ENCODE measurements at regions not wholly inside any gene's neighbourhood (a gene's known extent, or its start where the extent isn't known, plus 50 kb on each side); places are given as distances from the start of the nearest gene placed in this dataset.

DNA sequence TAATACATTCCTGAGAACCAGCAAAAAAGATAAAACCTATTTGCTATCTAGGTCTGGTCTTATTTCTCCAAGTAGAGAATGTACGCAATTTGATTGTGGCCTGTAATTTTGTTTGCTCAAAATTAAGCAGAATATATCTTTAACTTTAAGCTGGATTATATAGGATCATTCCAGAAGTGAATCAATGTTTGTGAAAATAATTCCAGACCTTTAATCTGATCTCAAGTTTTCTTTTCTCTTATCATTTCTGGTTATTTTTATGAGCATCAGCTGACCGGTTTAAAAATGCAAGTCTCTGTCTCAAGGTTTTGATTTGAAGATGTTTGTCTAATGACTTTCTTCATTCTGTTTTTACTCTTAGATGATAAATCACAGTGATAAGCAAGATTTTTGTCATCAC, 997.9 kb upstream of the FLRT2 start:
- TF ChIP-seq CTCF (IDR thresholded peaks at IDR 0.05; ENCODE audit: borderline replicate concordance, extremely low read depth, low read length, poor library complexity, severe bottlenecking) (no peak), EZH2 (IDR thresholded peaks at IDR 0.05; ENCODE audit: borderline replicate concordance, low read depth, low read length, severe bottlenecking) (no peak)

All from DND-41 (cell line).